ENCODE measurements at regions not wholly inside any gene's neighbourhood (a gene's known extent, or its start where the extent isn't known, plus 50 kb on each side); places are given as distances from the start of the nearest gene placed in this dataset.

DNA sequence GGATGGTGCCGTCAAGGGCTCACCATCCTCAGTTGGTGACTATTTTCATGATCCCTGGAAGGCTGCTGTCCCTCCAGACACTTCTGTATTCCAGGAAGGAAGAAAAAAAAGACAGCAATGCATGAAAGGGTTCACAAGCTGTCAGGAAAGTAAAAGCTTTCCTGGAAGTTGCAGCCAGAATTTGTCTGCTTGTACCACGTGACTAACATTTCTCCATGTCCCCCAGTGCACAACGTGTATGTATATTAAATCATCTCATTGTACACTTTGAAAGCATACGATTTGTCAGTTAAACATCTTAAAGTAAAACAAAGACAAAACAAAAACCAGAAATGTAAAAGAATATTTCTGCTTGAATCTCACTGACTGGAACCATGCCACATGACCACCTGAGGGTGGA lies 127.4 kb upstream of the CLNK start:
- DNase-seq (ENCODE audit: low spot score in 2 of 2): no peak
- intact Hi-C loops (cut with DNase I; ENCODE audit: low total_unique reads): no loop called here
- 32 to 35% methylated on average over 4 of the region's 4 CpGs for whole genome bisulfite sequencing, 2 donors
- H3K4me3 ChIP-seq (ENCODE audit: low read depth, poor library complexity, severe bottlenecking): no peak overlapping the region
- TF ChIP-seq, protein P1, sequence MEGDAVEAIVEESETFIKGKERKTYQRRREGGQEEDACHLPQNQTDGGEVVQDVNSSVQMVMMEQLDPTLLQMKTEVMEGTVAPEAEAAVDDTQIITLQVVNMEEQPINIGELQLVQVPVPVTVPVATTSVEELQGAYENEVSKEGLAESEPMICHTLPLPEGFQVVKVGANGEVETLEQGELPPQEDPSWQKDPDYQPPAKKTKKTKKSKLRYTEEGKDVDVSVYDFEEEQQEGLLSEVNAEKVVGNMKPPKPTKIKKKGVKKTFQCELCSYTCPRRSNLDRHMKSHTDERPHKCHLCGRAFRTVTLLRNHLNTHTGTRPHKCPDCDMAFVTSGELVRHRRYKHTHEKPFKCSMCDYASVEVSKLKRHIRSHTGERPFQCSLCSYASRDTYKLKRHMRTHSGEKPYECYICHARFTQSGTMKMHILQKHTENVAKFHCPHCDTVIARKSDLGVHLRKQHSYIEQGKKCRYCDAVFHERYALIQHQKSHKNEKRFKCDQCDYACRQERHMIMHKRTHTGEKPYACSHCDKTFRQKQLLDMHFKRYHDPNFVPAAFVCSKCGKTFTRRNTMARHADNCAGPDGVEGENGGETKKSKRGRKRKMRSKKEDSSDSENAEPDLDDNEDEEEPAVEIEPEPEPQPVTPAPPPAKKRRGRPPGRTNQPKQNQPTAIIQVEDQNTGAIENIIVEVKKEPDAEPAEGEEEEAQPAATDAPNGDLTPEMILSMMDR (IDR thresholded peaks at IDR 0.05): no peak
- TF ChIP-seq POLR2A (IDR thresholded peaks at IDR 0.05): no peak

DNA sequence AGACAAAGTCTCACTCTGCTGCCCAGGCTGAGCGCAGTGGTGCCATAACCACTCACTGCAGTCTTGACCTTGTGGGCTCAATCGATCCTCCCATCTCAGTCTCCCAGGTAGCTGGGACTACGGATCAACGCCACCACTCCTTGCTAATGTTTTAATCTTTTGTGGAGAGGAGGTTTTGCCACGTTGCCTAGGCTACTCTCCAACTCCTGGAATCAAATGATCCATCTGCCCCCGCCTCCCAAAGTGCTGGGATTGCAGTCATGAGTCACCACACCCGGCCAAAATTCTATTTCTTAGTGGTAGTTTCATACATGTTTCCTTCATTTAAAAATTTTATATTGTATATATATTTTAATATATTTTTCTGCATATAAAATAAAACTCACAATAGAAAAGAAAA lies 125.8 kb upstream of the CLNK start:
- TF ChIP-seq, protein P1 (IDR thresholded peaks at IDR 0.05): no peak
- no peak for TF ChIP-seq POLR2A (IDR thresholded peaks at IDR 0.05)
- DNase-seq (ENCODE audit: low spot score in 2 of 2): no peak
- intact Hi-C loops (cut with DNase I; ENCODE audit: low total_unique reads): no loop called here
- WGBS, 2 donors: 82 to 83% methylated on average over 7 of the region's 7 CpGs
- no peak overlapping the region for H3K4me3 ChIP-seq (ENCODE audit: low read depth, poor library complexity, severe bottlenecking)

DNA sequence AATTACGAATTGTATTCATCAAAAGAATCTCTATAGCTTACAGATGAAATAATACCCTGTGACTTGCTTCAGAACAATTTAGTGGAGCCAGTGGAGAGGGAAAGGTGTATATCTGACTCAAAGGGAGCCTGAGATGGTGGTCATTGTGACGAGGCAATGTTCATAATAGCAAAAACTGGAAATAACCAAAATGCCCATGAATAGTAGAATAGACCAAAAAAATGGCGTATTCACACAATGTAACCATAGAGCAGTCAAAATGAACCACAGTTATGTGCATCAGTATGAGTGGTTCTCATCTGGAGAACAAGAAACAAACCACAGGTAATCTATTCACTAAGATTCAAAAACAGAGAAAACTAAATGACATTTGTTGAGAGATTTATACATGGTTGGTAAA lies 125.3 kb upstream of the CLNK start:
- 86 to 94% methylated on average over 3 of the region's 3 CpGs for WGBS, 2 donors
- no peak for DNase-seq (ENCODE audit: low spot score in 2 of 2)
- TF ChIP-seq, protein P1 (IDR thresholded peaks at IDR 0.05): no peak
- no peak for TF ChIP-seq POLR2A (IDR thresholded peaks at IDR 0.05)
- H3K4me3 ChIP-seq (ENCODE audit: low read depth, poor library complexity, severe bottlenecking): no peak overlapping the region
- intact Hi-C loops (cut with DNase I; ENCODE audit: low total_unique reads): no loop called here

DNA sequence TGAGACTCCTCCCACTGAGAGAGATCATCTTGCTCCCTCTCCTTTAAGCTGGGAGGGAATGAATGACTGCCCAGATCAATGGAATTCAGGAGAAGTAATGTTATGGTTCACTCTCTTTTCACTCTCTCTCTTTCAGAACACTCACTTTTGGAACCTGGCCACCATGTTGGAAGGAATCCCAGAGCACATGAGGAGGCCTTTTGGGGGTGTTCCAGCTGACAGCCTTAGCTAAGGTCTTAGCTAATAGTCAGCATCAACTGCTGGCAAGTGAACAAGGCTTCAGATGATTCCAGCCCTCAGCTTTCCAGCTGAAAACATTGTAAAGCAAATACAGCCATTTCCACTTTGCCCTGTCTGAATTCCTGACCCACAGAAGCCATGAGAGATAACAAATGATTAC lies 124.0 kb upstream of the CLNK start:
- no peak for TF ChIP-seq POLR2A (IDR thresholded peaks at IDR 0.05)
- TF ChIP-seq, protein P1 (IDR thresholded peaks at IDR 0.05): no peak
- H3K4me3 ChIP-seq (ENCODE audit: low read depth, poor library complexity, severe bottlenecking): no peak overlapping the region
- intact Hi-C loops (cut with DNase I; ENCODE audit: low total_unique reads): no loop called here
- no peak for DNase-seq (ENCODE audit: low spot score in 2 of 2)

DNA sequence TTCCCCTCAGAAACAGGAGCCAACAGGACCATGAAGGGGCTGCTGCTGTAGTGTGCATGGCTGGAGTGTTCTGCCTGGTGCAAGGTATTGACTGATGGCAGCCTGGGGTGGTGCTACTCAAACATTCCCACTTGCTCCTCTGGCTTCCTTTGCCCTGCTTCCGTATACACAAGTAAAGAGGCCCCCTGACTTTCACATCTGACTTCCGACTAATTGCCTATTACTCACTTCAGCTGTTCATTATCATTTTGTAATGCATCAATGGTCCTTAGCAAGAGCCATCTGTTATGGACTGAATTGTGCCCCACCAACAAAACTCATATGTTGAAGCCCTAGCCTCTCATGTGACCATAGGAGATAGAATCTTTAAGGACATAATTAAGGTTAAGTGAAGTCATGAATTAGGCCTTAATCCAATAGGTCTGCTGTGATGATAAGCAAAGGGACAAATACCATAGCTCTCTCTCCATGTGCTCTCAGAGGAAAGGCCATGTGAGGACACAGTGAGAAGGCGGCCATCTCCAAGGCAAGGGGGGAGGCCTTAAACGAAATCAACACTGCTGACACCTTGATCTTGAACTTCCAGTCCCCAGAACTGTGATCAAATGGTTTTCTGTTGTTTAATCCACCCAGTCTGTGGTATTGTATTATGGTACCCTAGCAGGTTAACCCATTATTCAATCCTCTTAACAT lies 122.5 kb upstream of the CLNK start:
- H3K4me3 ChIP-seq (ENCODE audit: low read depth, poor library complexity, severe bottlenecking): no peak overlapping the region

More for the DNA sequence above, 122.5 kb upstream of the CLNK start:
- WGBS, 2 donors: 88 to 91% methylated on average over 4 of the region's 4 CpGs
- TF ChIP-seq POLR2A (IDR thresholded peaks at IDR 0.05): no peak
- TF ChIP-seq, protein P1 (IDR thresholded peaks at IDR 0.05): no peak
- intact Hi-C loops (cut with DNase I; ENCODE audit: low total_unique reads): no loop called here
- DNase-seq (ENCODE audit: low spot score in 2 of 2): no peak
